A673 (cell line): ENCODE measurements at regions not wholly inside any gene's neighbourhood (a gene's known extent, or its start where the extent isn't known, plus 50 kb on each side); places are given as distances from the start of the nearest gene placed in this dataset.

Experiments used
- EZH2 ChIP-seq: fragments of 200-600 bp; sonication (generic); IDR thresholded peaks from 2 replicates; pipeline ENCODE4 v1.6.1; 2017; ENCODE audit warnings: borderline replicate concordance, low read depth, mild to moderate bottlenecking, mixed read lengths, antibody characterized with exemption, low read length; ENCODE audit not compliant: poor library complexity, severe bottlenecking
- TF ChIP-seq, protein P1 (sequence below): fragments of 300-800, 200-600 bp; sonication (generic); conservative IDR thresholded peaks from 2 replicates; pipeline ENCODE4 v1.5.1; 2017; ENCODE audit warnings: low read depth, mild to moderate bottlenecking, antibody characterized with exemption, low read length, moderate library complexity, mixed read lengths

DNA sequence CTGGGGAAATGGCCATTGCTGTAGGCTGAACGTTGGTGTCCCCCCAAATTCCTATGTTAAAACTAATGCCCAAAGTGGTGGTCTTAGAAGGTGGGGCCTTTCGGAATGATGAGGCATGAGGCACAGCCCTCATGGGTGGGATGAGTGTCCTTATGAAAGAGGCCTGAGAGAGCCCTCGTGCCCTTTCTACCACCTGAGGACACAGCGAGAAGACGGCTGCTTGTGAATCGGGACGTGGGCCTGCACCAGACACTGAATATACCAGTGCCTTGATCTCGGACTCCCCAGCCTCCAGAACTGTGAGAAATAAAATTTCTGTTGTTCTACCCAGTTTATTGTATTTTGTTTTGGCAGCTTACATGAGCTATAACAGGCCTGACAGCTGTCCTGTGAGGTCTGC, 162.9 kb upstream of the B3GAT1 start:
- TF ChIP-seq, protein P1, sequence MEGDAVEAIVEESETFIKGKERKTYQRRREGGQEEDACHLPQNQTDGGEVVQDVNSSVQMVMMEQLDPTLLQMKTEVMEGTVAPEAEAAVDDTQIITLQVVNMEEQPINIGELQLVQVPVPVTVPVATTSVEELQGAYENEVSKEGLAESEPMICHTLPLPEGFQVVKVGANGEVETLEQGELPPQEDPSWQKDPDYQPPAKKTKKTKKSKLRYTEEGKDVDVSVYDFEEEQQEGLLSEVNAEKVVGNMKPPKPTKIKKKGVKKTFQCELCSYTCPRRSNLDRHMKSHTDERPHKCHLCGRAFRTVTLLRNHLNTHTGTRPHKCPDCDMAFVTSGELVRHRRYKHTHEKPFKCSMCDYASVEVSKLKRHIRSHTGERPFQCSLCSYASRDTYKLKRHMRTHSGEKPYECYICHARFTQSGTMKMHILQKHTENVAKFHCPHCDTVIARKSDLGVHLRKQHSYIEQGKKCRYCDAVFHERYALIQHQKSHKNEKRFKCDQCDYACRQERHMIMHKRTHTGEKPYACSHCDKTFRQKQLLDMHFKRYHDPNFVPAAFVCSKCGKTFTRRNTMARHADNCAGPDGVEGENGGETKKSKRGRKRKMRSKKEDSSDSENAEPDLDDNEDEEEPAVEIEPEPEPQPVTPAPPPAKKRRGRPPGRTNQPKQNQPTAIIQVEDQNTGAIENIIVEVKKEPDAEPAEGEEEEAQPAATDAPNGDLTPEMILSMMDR = no peak
- TF ChIP-seq EZH2 = no peak
